Vagina (tissue), 2 donors: ENCODE measurements at regions not wholly inside any gene's neighbourhood (a gene's known extent, or its start where the extent isn't known, plus 50 kb on each side); places are given as distances from the start of the nearest gene placed in this dataset.
A peak's percentile ranks its signal among the peaks of the same experiment; 100 is the strongest.

ENCODE experiments used
- DNase-seq, 2 donors: peaks; one replicate each; pipeline ENCODE4 v3.0.0-alpha.2; 2017; ENCODE audit errors: extremely low spot score in 2 of 2
- H3K27ac ChIP-seq: fragments of 200-600 bp; sonication (generic); one replicate; pipeline ENCODE4 v1.5.1; 2019
- H3K27me3 ChIP-seq: fragments of 200-600 bp; sonication (generic); one replicate; pipeline ENCODE4 v1.5.1; 2019
- H3K36me3 ChIP-seq, 2 donors: fragments of 200-600 bp; sonication (generic); one replicate each; pipeline ENCODE4 v1.5.1; 2017 to 2019
- H3K4me1 ChIP-seq: fragments of 200-600 bp; sonication (generic); one replicate; pipeline ENCODE4 v1.5.1; 2019
- H3K4me3 ChIP-seq, 2 donors: fragments of 200-600 bp; sonication (generic); 1 replicate in 1 of 2; 2 replicates in 1 of 2; pipeline ENCODE4 v1.5.1; 2016 to 2019
- H3K9me3 ChIP-seq: fragments of 200-600 bp; sonication (generic); one replicate; pipeline ENCODE4 v1.5.1; 2019
- POLR2A ChIP-seq, 2 donors: fragments of 450-650 bp; IDR thresholded peaks; one replicate each; pipeline ENCODE4 v1.6.1; 2017; ENCODE audit warnings: antibody characterized with exemption in 2 of 2, mild to moderate bottlenecking in 2 of 2, moderate library complexity in 2 of 2
- POLR2AphosphoS5 ChIP-seq, 2 donors: sonication (generic); formaldehyde crosslinking; IDR thresholded peaks; one replicate each; pipeline ENCODE4 v1.9.0; 2017; ENCODE audit warnings: antibody characterized with exemption in 2 of 2, mild to moderate bottlenecking in 2 of 2, low read depth in 1 of 2; ENCODE audit not compliant: insufficient read depth in 1 of 2
- intact Hi-C: fragments of 100-400 bp; cut with DNase I; formaldehyde crosslinking; loops from one replicate; pipeline ENCODE4 v1.15.1; 2023
- TF ChIP-seq, protein P1 (sequence below), 3 experiments: fragments of 450-650 bp in 2 of 3; fragments of 200-600 bp in 1 of 3; sonication (generic) in 1 of 3; IDR thresholded peaks; one replicate each; pipeline ENCODE4 v1.5.1; 2017 to 2019; ENCODE audit warnings: antibody characterized with exemption in 3 of 3, mild to moderate bottlenecking in 2 of 3, moderate library complexity in 2 of 3

- no peak overlapping the region for H3K4me3 ChIP-seq
- no peak overlapping the region for H3K27ac ChIP-seq
- no peak for DNase-seq
- no peaks in the 10 kb centered on the region for H3K9me3 ChIP-seq
- no peak for TF ChIP-seq POLR2AphosphoS5 (IDR thresholded peaks at IDR 0.05; ENCODE audit: insufficient read depth in 1 of 2, low read depth in 1 of 2)
- TF ChIP-seq, protein P1, sequence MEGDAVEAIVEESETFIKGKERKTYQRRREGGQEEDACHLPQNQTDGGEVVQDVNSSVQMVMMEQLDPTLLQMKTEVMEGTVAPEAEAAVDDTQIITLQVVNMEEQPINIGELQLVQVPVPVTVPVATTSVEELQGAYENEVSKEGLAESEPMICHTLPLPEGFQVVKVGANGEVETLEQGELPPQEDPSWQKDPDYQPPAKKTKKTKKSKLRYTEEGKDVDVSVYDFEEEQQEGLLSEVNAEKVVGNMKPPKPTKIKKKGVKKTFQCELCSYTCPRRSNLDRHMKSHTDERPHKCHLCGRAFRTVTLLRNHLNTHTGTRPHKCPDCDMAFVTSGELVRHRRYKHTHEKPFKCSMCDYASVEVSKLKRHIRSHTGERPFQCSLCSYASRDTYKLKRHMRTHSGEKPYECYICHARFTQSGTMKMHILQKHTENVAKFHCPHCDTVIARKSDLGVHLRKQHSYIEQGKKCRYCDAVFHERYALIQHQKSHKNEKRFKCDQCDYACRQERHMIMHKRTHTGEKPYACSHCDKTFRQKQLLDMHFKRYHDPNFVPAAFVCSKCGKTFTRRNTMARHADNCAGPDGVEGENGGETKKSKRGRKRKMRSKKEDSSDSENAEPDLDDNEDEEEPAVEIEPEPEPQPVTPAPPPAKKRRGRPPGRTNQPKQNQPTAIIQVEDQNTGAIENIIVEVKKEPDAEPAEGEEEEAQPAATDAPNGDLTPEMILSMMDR (IDR thresholded peaks at IDR 0.05): no peak
- TF ChIP-seq POLR2A (IDR thresholded peaks at IDR 0.05): no peak
- intact Hi-C loops: no loop called here
- no peaks in the 10 kb centered on the region for H3K27me3 ChIP-seq
- no peaks in the 10 kb centered on the region for H3K36me3 ChIP-seq
- no peaks in the 10 kb centered on the region for H3K4me1 ChIP-seq
These were observed 79.5 kb upstream of the IRF2 start for GRCh38 chr4:184553891-184554290.

DNA sequence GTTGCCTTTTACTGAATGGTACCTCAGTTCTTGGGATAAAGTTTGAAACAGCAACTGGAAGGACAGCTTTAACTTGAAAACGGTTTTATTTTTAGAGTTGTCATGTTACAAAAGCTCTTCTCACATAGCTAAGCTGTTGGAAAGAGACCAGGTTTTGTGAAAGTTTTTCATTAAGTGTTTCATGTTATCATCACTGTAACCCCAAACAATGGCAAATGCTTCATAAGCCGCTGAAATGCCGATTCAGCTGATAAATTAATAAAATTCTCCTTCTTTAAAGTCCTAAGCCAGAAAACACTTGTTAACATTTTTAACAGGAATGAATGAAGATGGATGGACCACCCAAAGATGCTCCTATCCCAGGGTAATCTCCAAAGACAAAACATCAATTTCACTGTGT, 76.1 kb upstream of the IRF2 start:
- H3K27ac ChIP-seq: no peak overlapping the region
- no peaks in the 10 kb centered on the region for H3K9me3 ChIP-seq
- no peaks in the 10 kb centered on the region for H3K4me1 ChIP-seq
- intact Hi-C loops: no loop called here
- H3K36me3 ChIP-seq: no peaks in the 10 kb centered on the region
- TF ChIP-seq POLR2A (IDR thresholded peaks at IDR 0.05) (no peak), POLR2AphosphoS5 (IDR thresholded peaks at IDR 0.05; ENCODE audit: insufficient read depth in 1 of 2, low read depth in 1 of 2) (no peak)
- TF ChIP-seq, protein P1 (IDR thresholded peaks at IDR 0.05): no peak
- DNase-seq: no peak
- H3K27me3 ChIP-seq: no peaks in the 10 kb centered on the region
- H3K4me3 ChIP-seq: no peak overlapping the region

DNA sequence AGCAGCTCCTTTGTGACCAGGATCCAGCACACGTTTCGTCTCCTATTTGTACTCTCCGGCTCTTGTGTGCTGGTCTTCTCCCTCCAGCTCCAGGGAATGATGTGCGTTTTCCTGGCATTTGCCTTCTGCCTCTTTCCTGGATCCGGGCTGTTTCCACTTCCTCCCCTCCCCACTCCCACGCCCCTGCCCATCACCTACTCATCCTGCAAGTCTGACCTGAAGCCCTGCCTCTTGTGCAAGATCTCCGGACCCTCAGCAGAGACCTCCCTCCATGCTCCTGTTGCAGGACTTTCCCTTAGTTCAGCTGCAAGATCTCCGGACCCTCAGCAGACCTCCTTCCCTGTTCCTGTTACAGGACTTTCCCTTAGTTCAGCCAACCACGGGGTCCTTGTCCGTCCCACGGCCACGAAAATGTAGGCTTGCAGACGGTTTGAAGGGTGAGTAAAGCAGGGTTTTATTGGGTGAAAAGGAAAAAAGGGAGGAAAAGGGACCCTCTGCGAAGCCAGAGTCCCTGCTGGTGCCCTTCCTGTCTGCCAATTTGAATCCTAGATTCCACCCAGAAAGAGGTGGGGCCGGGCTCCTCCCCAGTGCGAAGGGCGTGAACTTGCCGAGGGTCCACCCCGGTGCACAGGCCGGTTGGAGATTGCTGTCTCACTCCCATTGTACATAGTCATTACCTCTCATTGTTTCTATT, 74.4 kb upstream of the IRF2 start:
- Histone ChIP-seq H3K36me3 (no peaks in the 10 kb centered on the region), H3K4me1 (no peaks in the 10 kb centered on the region), H3K4me3 (peak overlapping the region in 1 of 2 donors; percentile 16), H3K27ac (no peak overlapping the region), H3K27me3 (no peaks in the 10 kb centered on the region), H3K9me3 (no peaks in the 10 kb centered on the region)
- intact Hi-C loops: loop anchor here (5.0 kb wide), 1 partner anchor 281 kb away; no protein-coding TSS in a partner anchor
- DNase-seq: no peak
- no peak for TF ChIP-seq POLR2AphosphoS5 (IDR thresholded peaks at IDR 0.05; ENCODE audit: insufficient read depth in 1 of 2, low read depth in 1 of 2)
- TF ChIP-seq, protein P1 (IDR thresholded peaks at IDR 0.05): no peak
- no peak for TF ChIP-seq POLR2A (IDR thresholded peaks at IDR 0.05)

DNA sequence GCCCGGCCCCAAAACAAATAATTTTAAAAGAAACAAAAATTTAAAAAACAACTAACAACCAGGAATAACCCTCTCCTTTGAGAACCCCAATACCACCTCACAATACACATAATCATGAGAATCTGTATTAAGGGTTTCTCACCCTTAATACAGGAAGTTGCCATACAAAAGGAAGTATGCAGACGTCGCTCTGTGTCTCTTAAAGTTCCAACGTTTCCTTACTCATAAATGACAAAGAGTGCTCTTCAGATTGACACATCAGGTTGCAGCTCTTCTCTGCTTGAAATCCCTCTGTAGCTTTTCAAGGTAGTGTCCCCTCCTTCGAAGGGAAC, 73.9 kb upstream of the IRF2 start:
- H3K9me3 ChIP-seq: no peaks in the 10 kb centered on the region
- H3K4me1 ChIP-seq: no peaks in the 10 kb centered on the region
- H3K27me3 ChIP-seq: no peaks in the 10 kb centered on the region
- DNase-seq: no peak
- no peak overlapping the region for H3K4me3 ChIP-seq
- TF ChIP-seq, protein P1 (IDR thresholded peaks at IDR 0.05): no peak
- no peak for TF ChIP-seq POLR2AphosphoS5 (IDR thresholded peaks at IDR 0.05; ENCODE audit: insufficient read depth in 1 of 2, low read depth in 1 of 2)
- no peak for TF ChIP-seq POLR2A (IDR thresholded peaks at IDR 0.05)
- no peak overlapping the region for H3K27ac ChIP-seq
- intact Hi-C loops: loop anchor here (5.0 kb wide), 1 partner anchor 281 kb away; no protein-coding TSS in a partner anchor
- H3K36me3 ChIP-seq: no peaks in the 10 kb centered on the region

DNA sequence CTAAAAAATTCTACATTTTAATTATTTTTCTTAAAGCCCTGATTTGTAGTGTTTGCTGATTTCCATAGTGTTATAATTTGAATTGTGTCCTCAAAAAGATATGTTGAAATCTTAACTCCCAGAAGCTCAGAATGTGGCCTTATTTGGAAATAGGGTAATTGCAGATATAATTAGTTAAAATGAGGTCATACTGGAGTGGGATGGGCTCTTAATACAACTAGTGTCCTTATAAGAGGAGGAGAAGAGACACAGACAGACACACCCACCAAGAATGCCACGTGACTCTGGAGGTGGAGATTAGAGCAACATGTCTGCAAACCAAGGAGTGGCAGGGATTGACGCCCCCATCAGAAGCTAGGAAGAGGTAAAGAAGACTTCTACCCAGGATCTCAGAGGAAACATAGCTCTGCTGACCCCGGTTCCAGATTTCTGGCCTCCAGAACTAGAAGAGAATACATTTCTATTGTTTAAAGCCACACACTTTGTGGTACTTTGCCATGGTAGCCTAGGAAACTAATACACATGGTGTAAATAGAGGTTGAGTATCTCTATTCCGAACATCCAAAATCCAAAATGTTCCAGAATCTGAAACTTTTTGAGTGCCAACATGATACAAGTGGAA, 70.5 kb upstream of the IRF2 start:
- no peak for DNase-seq
- Histone ChIP-seq H3K27me3 (no peaks in the 10 kb centered on the region), H3K27ac (no peak overlapping the region), H3K4me1 (no peaks in the 10 kb centered on the region), H3K9me3 (no peaks in the 10 kb centered on the region), H3K4me3 (no peak overlapping the region), H3K36me3 (no peaks in the 10 kb centered on the region)
- intact Hi-C loops: loop anchor here (5.0 kb wide), 1 partner anchor 278 kb away; no protein-coding TSS in a partner anchor
- TF ChIP-seq, protein P1 (IDR thresholded peaks at IDR 0.05): no peak
